Mesothelial cell of epicardium (in vitro differentiated cells): ENCODE measurements at regions not wholly inside any gene's neighbourhood (a gene's known extent, or its start where the extent isn't known, plus 50 kb on each side); places are given as distances from the start of the nearest gene placed in this dataset.

Source experiments
- DNase-seq, 2 experiments: peaks; one replicate each; pipeline ENCODE4 v3.0.0; 2021; ENCODE audit warnings: low spot score in 2 of 2; ENCODE audit not compliant: unreplicated experiment in 2 of 2
- H3K27ac Mint-ChIP-seq: 2 replicates; pipeline ENCODE4 v1.8.0; 2021; ENCODE audit warnings: mixed read lengths
- H3K27me3 Mint-ChIP-seq: 2 replicates; pipeline ENCODE4 v1.8.0; 2021; ENCODE audit warnings: low read depth, mixed read lengths
- H3K36me3 Mint-ChIP-seq: 2 replicates; pipeline ENCODE4 v1.8.0; 2021; ENCODE audit warnings: mixed read lengths
- H3K4me1 Mint-ChIP-seq: 2 replicates; pipeline ENCODE4 v1.8.0; 2021; ENCODE audit warnings: mixed read lengths
- H3K4me3 Mint-ChIP-seq: 2 replicates; pipeline ENCODE4 v1.8.0; 2021; ENCODE audit warnings: mild to moderate bottlenecking, moderate library complexity, mixed read lengths
- H3K9me3 Mint-ChIP-seq: 2 replicates; pipeline ENCODE4 v1.8.0; 2021; ENCODE audit warnings: mixed read lengths
- CTCF ChIP-seq: fragments of 200-600 bp; sonication (generic); IDR thresholded peaks from one replicate; pipeline ENCODE4 v1.5.0; 2021; ENCODE audit warnings: antibody characterized with exemption; ENCODE audit not compliant: unreplicated experiment

GRCh38 chr12:84247931-84248330 lies 664.7 kb downstream of the SLC6A15 start:
- H3K4me1 Mint-ChIP-seq: peaks cover 8% of the 10 kb centered on the region
- H3K9me3 Mint-ChIP-seq: peaks cover 4% of the 10 kb centered on the region
- H3K36me3 Mint-ChIP-seq: no peaks in the 10 kb centered on the region
- H3K27me3 Mint-ChIP-seq: no peaks in the 10 kb centered on the region
- no peak overlapping the region for H3K4me3 Mint-ChIP-seq
- no peak for DNase-seq
- H3K27ac Mint-ChIP-seq: no peak overlapping the region
- TF ChIP-seq CTCF: no peak

GRCh38 chr12:84243686-84244085 lies 668.9 kb downstream of the SLC6A15 start:
- no peak for DNase-seq
- Mint-ChIP-seq H3K9me3 (peaks cover 4% of the 10 kb centered on the region), H3K36me3 (no peaks in the 10 kb centered on the region), H3K27ac (no peak overlapping the region), H3K4me1 (peaks cover 13% of the 10 kb centered on the region), H3K4me3 (no peak overlapping the region), H3K27me3 (no peaks in the 10 kb centered on the region)
- no peak for TF ChIP-seq CTCF

- H3K4me3 Mint-ChIP-seq: no peak overlapping the region
- no peak for TF ChIP-seq CTCF
Measured at GRCh38 chr12:84222841-84223240, 689.8 kb downstream of the SLC6A15 start.

GRCh38 chr12:84218406-84218805 lies 694.2 kb downstream of the SLC6A15 start:
- Mint-ChIP-seq H3K36me3 (no peaks in the 10 kb centered on the region), H3K4me3 (no peak overlapping the region), H3K4me1 (peaks cover 5% of the 10 kb centered on the region), H3K9me3 (peaks cover 9% of the 10 kb centered on the region), H3K27me3 (no peaks in the 10 kb centered on the region), H3K27ac (no peak overlapping the region)
- TF ChIP-seq CTCF: no peak
- no peak for DNase-seq

More at GRCh38 chr12:84222841-84223240, 689.8 kb downstream of the SLC6A15 start:
- peaks cover 12% of the 10 kb centered on the region for H3K4me1 Mint-ChIP-seq
- no peak for DNase-seq
- no peaks in the 10 kb centered on the region for H3K36me3 Mint-ChIP-seq
- no peak overlapping the region for H3K27ac Mint-ChIP-seq
- H3K27me3 Mint-ChIP-seq: no peaks in the 10 kb centered on the region
- peaks cover under 1% of the 10 kb centered on the region for H3K9me3 Mint-ChIP-seq

GRCh38 chr12:84201976-84202375 lies 710.6 kb downstream of the SLC6A15 start:
- H3K9me3 Mint-ChIP-seq: peaks cover 9% of the 10 kb centered on the region
- no peak for TF ChIP-seq CTCF
- no peak overlapping the region for H3K27ac Mint-ChIP-seq
- H3K27me3 Mint-ChIP-seq: no peaks in the 10 kb centered on the region
- no peak overlapping the region for H3K4me3 Mint-ChIP-seq
- peaks cover 4% of the 10 kb centered on the region for H3K36me3 Mint-ChIP-seq
- DNase-seq: no peak
- peaks cover 7% of the 10 kb centered on the region for H3K4me1 Mint-ChIP-seq
